T-helper 17 cell (primary cell): ENCODE measurements at regions not wholly inside any gene's neighbourhood (a gene's known extent, or its start where the extent isn't known, plus 50 kb on each side); places are given as distances from the start of the nearest gene placed in this dataset.
"Not testable (repeated sequence)": the region's sequence is repeated elsewhere in the genome, so short reads cannot be mapped to it uniquely, and the experiment has no call there.

Source experiments
- ATAC-seq: fragments of 150-1000 bp; cut with Tn5 transposase; 2 replicates; pipeline ENCODE4 v1.10.0; 2021; ENCODE audit warnings: mild to moderate bottlenecking, moderate library complexity
- DNase-seq, 3 donors: peaks; one replicate each; pipeline versions ENCODE4 v3.0.0 to v3.0.0-alpha.2; 2020 to 2021
- H3K9me3 ChIP-seq: one replicate; pipeline ENCODE4 v1.7.0; 2013; ENCODE audit warnings: low read length, mild to moderate bottlenecking; ENCODE audit not compliant: control insufficient read depth, poor library complexity, severe bottlenecking
- H3K27ac Mint-ChIP-seq: one replicate; pipeline ENCODE4 v1.8.0; 2022; ENCODE audit warnings: mild to moderate bottlenecking, moderate library complexity, mixed read lengths
- H3K27me3 Mint-ChIP-seq: one replicate; pipeline ENCODE4 v1.8.0; 2022; ENCODE audit warnings: mixed read lengths
- H3K36me3 Mint-ChIP-seq: one replicate; pipeline ENCODE4 v1.8.0; 2022; ENCODE audit warnings: low read depth, mixed read lengths
- H3K4me1 Mint-ChIP-seq: one replicate; pipeline ENCODE4 v1.8.0; 2022; ENCODE audit warnings: mild to moderate bottlenecking, mixed read lengths
- H3K4me3 Mint-ChIP-seq: one replicate; pipeline ENCODE4 v1.8.0; 2022; ENCODE audit warnings: mild to moderate bottlenecking, moderate library complexity, mixed read lengths

GRCh38 chr15:99878835-99879234 is 145.6 kb upstream of the LYSMD4 start:
- H3K4me1 Mint-ChIP-seq, result no peaks in the 10 kb centered on the region
- DNase-seq (no peak), ATAC-seq (no peak)
- H3K27ac Mint-ChIP-seq, result no peak overlapping the region
- peaks cover 4% of the 10 kb centered on the region for H3K36me3 Mint-ChIP-seq
- H3K9me3 ChIP-seq, result no peaks in the 10 kb centered on the region
- H3K4me3 Mint-ChIP-seq, result no peak overlapping the region
- H3K27me3 Mint-ChIP-seq, result no peaks in the 10 kb centered on the region

GRCh38 chr15:99873451-99873850 is 140.2 kb upstream of the LYSMD4 start:
- Mint-ChIP-seq H3K4me3 (no peak overlapping the region), H3K36me3 (no peaks in the 10 kb centered on the region), H3K27ac (no peak overlapping the region), H3K4me1 (no peaks in the 10 kb centered on the region), H3K27me3 (no peaks in the 10 kb centered on the region)
- DNase-seq, result no peak
- no peak for ATAC-seq
- H3K9me3 ChIP-seq, result no peaks in the 10 kb centered on the region

GRCh38 chr15:99863550-99864198 is 130.4 kb upstream of the LYSMD4 start:
- peaks cover 4% of the 10 kb centered on the region for H3K36me3 Mint-ChIP-seq
- H3K9me3 ChIP-seq, result no peaks in the 10 kb centered on the region
- H3K4me1 Mint-ChIP-seq, result peaks cover 2% of the 10 kb centered on the region
- H3K4me3 Mint-ChIP-seq, result no peak overlapping the region
- DNase-seq (no peak), ATAC-seq (no peak)
- no peaks in the 10 kb centered on the region for H3K27me3 Mint-ChIP-seq
- no peak overlapping the region for H3K27ac Mint-ChIP-seq

GRCh38 chr15:99857836-99858235 is 124.6 kb upstream of the LYSMD4 start:
- H3K9me3 ChIP-seq, result no peaks in the 10 kb centered on the region
- no peak for ATAC-seq
- Mint-ChIP-seq H3K27ac (no peak overlapping the region), H3K4me1 (peaks cover 2% of the 10 kb centered on the region), H3K27me3 (no peaks in the 10 kb centered on the region), H3K36me3 (no peaks in the 10 kb centered on the region), H3K4me3 (no peak overlapping the region)
- DNase-seq, result no peak

- H3K9me3 ChIP-seq, result no peaks in the 10 kb centered on the region
- Mint-ChIP-seq H3K27me3 (no peaks in the 10 kb centered on the region), H3K36me3 (no peaks in the 10 kb centered on the region), H3K4me3 (no peak overlapping the region), H3K4me1 (no peaks in the 10 kb centered on the region), H3K27ac (no peak overlapping the region)
- DNase-seq (no peak), ATAC-seq (no peak)
Measured at GRCh38 chr15:99850517-99850916, 117.3 kb upstream of the LYSMD4 start.

GRCh38 chr15:99845009-99845408 is 111.8 kb upstream of the LYSMD4 start:
- no peak for ATAC-seq
- no peak overlapping the region for H3K27ac Mint-ChIP-seq
- no peaks in the 10 kb centered on the region for H3K4me1 Mint-ChIP-seq
- no peaks in the 10 kb centered on the region for H3K9me3 ChIP-seq
- no peak overlapping the region for H3K4me3 Mint-ChIP-seq
- no peaks in the 10 kb centered on the region for H3K36me3 Mint-ChIP-seq
- no peak for DNase-seq
- H3K27me3 Mint-ChIP-seq, result no peaks in the 10 kb centered on the region

- no peaks in the 10 kb centered on the region for H3K9me3 ChIP-seq
- Mint-ChIP-seq H3K27ac (peak overlapping the region; percentile 14), H3K4me1 (no peaks in the 10 kb centered on the region), H3K27me3 (no peaks in the 10 kb centered on the region), H3K4me3 (no peak overlapping the region), H3K36me3 (no peaks in the 10 kb centered on the region)
- DNase-seq, result no peak
- no peak for ATAC-seq
Measured at GRCh38 chr15:99844150-99844549, 110.9 kb upstream of the LYSMD4 start.

GRCh38 chr15:99842071-99842470 is 108.8 kb upstream of the LYSMD4 start:
- peaks cover 3% of the 10 kb centered on the region for H3K36me3 Mint-ChIP-seq
- H3K4me3 Mint-ChIP-seq, result no peak overlapping the region
- DNase-seq (no peak), ATAC-seq (no peak)
- no peaks in the 10 kb centered on the region for H3K27me3 Mint-ChIP-seq
- no peaks in the 10 kb centered on the region for H3K4me1 Mint-ChIP-seq
- no peaks in the 10 kb centered on the region for H3K9me3 ChIP-seq
- H3K27ac Mint-ChIP-seq, result no peak overlapping the region

GRCh38 chr15:99826157-99826780 is 93.0 kb upstream of the LYSMD4 start:
- Mint-ChIP-seq H3K27ac (no peak overlapping the region), H3K4me1 (peaks cover 4% of the 10 kb centered on the region), H3K27me3 (no peaks in the 10 kb centered on the region), H3K36me3 (peaks cover 10% of the 10 kb centered on the region), H3K4me3 (no peak overlapping the region)
- no peak for ATAC-seq
- H3K9me3 ChIP-seq, result no peaks in the 10 kb centered on the region
- no peak for DNase-seq

GRCh38 chr15:99823346-99823745 is 90.1 kb upstream of the LYSMD4 start:
- ATAC-seq (no peak), DNase-seq (no peak)
- Mint-ChIP-seq H3K36me3 (peaks cover 8% of the 10 kb centered on the region), H3K27me3 (no peaks in the 10 kb centered on the region), H3K27ac (no peak overlapping the region), H3K4me1 (peaks cover 4% of the 10 kb centered on the region), H3K4me3 (no peak overlapping the region)
- no peaks in the 10 kb centered on the region for H3K9me3 ChIP-seq

- ATAC-seq, result no peak
Measured at GRCh38 chr15:99819981-99820718, 86.9 kb upstream of the LYSMD4 start.

GRCh38 chr15:99818872-99819271 is 85.6 kb upstream of the LYSMD4 start:
- H3K9me3 ChIP-seq, result no peaks in the 10 kb centered on the region
- Mint-ChIP-seq H3K4me3 (no peak overlapping the region), H3K27ac (no peak overlapping the region), H3K36me3 (peaks cover 11% of the 10 kb centered on the region), H3K4me1 (peaks cover 9% of the 10 kb centered on the region), H3K27me3 (no peaks in the 10 kb centered on the region)
- DNase-seq (no peak), ATAC-seq (no peak)

More at GRCh38 chr15:99819981-99820718, 86.9 kb upstream of the LYSMD4 start:
- Mint-ChIP-seq H3K27me3 (no peaks in the 10 kb centered on the region), H3K36me3 (peaks cover 16% of the 10 kb centered on the region), H3K4me1 (peaks cover 9% of the 10 kb centered on the region), H3K27ac (no peak overlapping the region), H3K4me3 (no peak overlapping the region)
- no peak for DNase-seq
- H3K9me3 ChIP-seq, result no peaks in the 10 kb centered on the region

- not testable (repeated sequence) for ATAC-seq, H3K4me1 Mint-ChIP-seq, DNase-seq, H3K4me3 Mint-ChIP-seq, H3K9me3 ChIP-seq, H3K27me3 Mint-ChIP-seq, H3K27ac Mint-ChIP-seq
- H3K36me3 Mint-ChIP-seq, result peaks cover 11% of the 10 kb centered on the region
Measured at GRCh38 chr15:99816862-99817261, 83.6 kb upstream of the LYSMD4 start.
